ENCODE measurements at regions not wholly inside any gene's neighbourhood (a gene's known extent, or its start where the extent isn't known, plus 50 kb on each side); places are given as distances from the start of the nearest gene placed in this dataset.

GRCh38 chr5:3198074-3198449, 397.6 kb upstream of the IRX1 start:
- FAIRE-seq (no peak), DNase-seq (ENCODE audit: low spot score) (no peak)

- no peak for FAIRE-seq
Measured at GRCh38 chr5:3197304-3198073, 398.1 kb upstream of the IRX1 start.

GRCh38 chr5:3195994-3196393, 399.6 kb upstream of the IRX1 start:
- no peak for FAIRE-seq
- no peak for DNase-seq (ENCODE audit: low spot score)

More at GRCh38 chr5:3197304-3198073, 398.1 kb upstream of the IRX1 start:
- no peak for DNase-seq (ENCODE audit: low spot score)

GRCh38 chr5:3194684-3195083, 400.9 kb upstream of the IRX1 start:
- DNase-seq (ENCODE audit: low spot score) (no peak), FAIRE-seq (no peak)

- FAIRE-seq = no peak
- DNase-seq (ENCODE audit: low spot score) = no peak
Measured at GRCh38 chr5:3194271-3194670, 401.4 kb upstream of the IRX1 start.

- DNase-seq (ENCODE audit: low spot score) (no peak), FAIRE-seq (no peak)
Measured at GRCh38 chr5:3191585-3191984, 404.0 kb upstream of the IRX1 start.

GRCh38 chr5:3190930-3191329, 404.7 kb upstream of the IRX1 start:
- no peak for DNase-seq (ENCODE audit: low spot score)
- FAIRE-seq = no peak

GRCh38 chr5:3190433-3190832, 405.2 kb upstream of the IRX1 start:
- DNase-seq (ENCODE audit: low spot score) (no peak), FAIRE-seq (peak; percentile 34)

GRCh38 chr5:3187771-3188425, 407.7 kb upstream of the IRX1 start:
- FAIRE-seq (no peak), DNase-seq (ENCODE audit: low spot score) (no peak)

GRCh38 chr5:3186736-3187405, 408.8 kb upstream of the IRX1 start:
- DNase-seq (ENCODE audit: low spot score) (no peak), FAIRE-seq (no peak)

- FAIRE-seq (no peak), DNase-seq (ENCODE audit: low spot score) (no peak)
Measured at GRCh38 chr5:3186156-3186555, 409.5 kb upstream of the IRX1 start.

- FAIRE-seq (no peak), DNase-seq (ENCODE audit: low spot score) (no peak)
Measured at GRCh38 chr5:3185488-3185887, 410.1 kb upstream of the IRX1 start.

GRCh38 chr5:3182133-3182876, 413.3 kb upstream of the IRX1 start:
- DNase-seq (ENCODE audit: low spot score) = no peak
- no peak for FAIRE-seq

- DNase-seq (ENCODE audit: low spot score) (no peak), FAIRE-seq (no peak)
Measured at GRCh38 chr5:3181671-3182070, 414.0 kb upstream of the IRX1 start.

- no peak for DNase-seq (ENCODE audit: low spot score)
- no peak for FAIRE-seq
Measured at GRCh38 chr5:3180636-3181035, 415.0 kb upstream of the IRX1 start.

GRCh38 chr5:3179220-3179619, 416.4 kb upstream of the IRX1 start:
- DNase-seq (ENCODE audit: low spot score) = no peak
- FAIRE-seq = no peak

GRCh38 chr5:3177338-3177737, 418.3 kb upstream of the IRX1 start:
- DNase-seq (ENCODE audit: low spot score) = no peak
- no peak for FAIRE-seq

GRCh38 chr5:3175416-3175815, 420.2 kb upstream of the IRX1 start:
- FAIRE-seq (no peak), DNase-seq (ENCODE audit: low spot score) (no peak)

GRCh38 chr5:3167473-3167872, 416.0 kb upstream of the IRX2 start:
- FAIRE-seq (no peak), DNase-seq (ENCODE audit: low spot score) (no peak)

- no peak for FAIRE-seq
Measured at GRCh38 chr5:3163626-3164025, 412.1 kb upstream of the IRX2 start.

GRCh38 chr5:3161672-3162071, 410.2 kb upstream of the IRX2 start:
- FAIRE-seq (no peak), DNase-seq (ENCODE audit: low spot score) (no peak)

More at GRCh38 chr5:3163626-3164025, 412.1 kb upstream of the IRX2 start:
- no peak for DNase-seq (ENCODE audit: low spot score)

- DNase-seq (ENCODE audit: low spot score) (no peak), FAIRE-seq (no peak)
Measured at GRCh38 chr5:3157214-3157613, 405.7 kb upstream of the IRX2 start.
